PC-9 (cell line): ENCODE measurements at regions not wholly inside any gene's neighbourhood (a gene's known extent, or its start where the extent isn't known, plus 50 kb on each side); places are given as distances from the start of the nearest gene placed in this dataset.

ENCODE experiments used
- CTCF ChIP-seq: fragments of 200-600 bp; sonication (generic); conservative IDR thresholded peaks from 2 replicates; pipeline ENCODE4 v1.6.1; 2017; ENCODE audit warnings: mixed run types, antibody characterized with exemption, mild to moderate bottlenecking, moderate library complexity
- EZH2 ChIP-seq: fragments of 200-600 bp; sonication (generic); IDR thresholded peaks from 2 replicates; pipeline ENCODE4 v1.8.0; 2017; ENCODE audit warnings: antibody characterized with exemption, low read depth

GRCh38 chr9:2354216-2354615 lies 267.4 kb upstream of the VLDLR start:
- TF ChIP-seq CTCF (no peak), EZH2 (no peak)
